PFSK-1 (cell line): ENCODE measurements at regions not wholly inside any gene's neighbourhood (a gene's known extent, or its start where the extent isn't known, plus 50 kb on each side); places are given as distances from the start of the nearest gene placed in this dataset.

Source experiments
- FOXP2 ChIP-seq: optimal IDR thresholded peaks from 2 replicates; pipeline ENCODE3; 2011; ENCODE audit warnings: borderline replicate concordance, control low read depth, inconsistent platforms; ENCODE audit not compliant: insufficient read depth; ENCODE audit errors: extremely low read length, extremely low read depth
- POLR2AphosphoS5 ChIP-seq: IDR thresholded peaks from 2 replicates; pipeline ENCODE4 v1.6.1; 2012; ENCODE audit warnings: low read depth, mild to moderate bottlenecking, control low read depth, low read length, moderate library complexity
- SIN3A ChIP-seq: IDR thresholded peaks from 2 replicates; pipeline ENCODE4 v1.6.1; 2012; ENCODE audit warnings: mild to moderate bottlenecking, low read length, moderate library complexity, borderline replicate concordance; ENCODE audit not compliant: insufficient read depth
- TAF1 ChIP-seq: IDR thresholded peaks from 2 replicates; pipeline ENCODE4 v1.6.1; 2012; ENCODE audit warnings: low read length, control low read depth, borderline replicate concordance; ENCODE audit not compliant: insufficient read depth
- TF ChIP-seq, protein P1 (sequence below), 2 experiments: IDR thresholded peaks; 2 replicates each; pipeline versions ENCODE4 v1.6.1 to v1.8.0; 2011 to 2012; ENCODE audit warnings: low read depth in 2 of 2, low read length in 2 of 2, control low read depth in 1 of 2, inconsistent platforms in 1 of 2, mild to moderate bottlenecking in 1 of 2, moderate library complexity in 1 of 2; ENCODE audit not compliant: insufficient read depth in 1 of 2

DNA sequence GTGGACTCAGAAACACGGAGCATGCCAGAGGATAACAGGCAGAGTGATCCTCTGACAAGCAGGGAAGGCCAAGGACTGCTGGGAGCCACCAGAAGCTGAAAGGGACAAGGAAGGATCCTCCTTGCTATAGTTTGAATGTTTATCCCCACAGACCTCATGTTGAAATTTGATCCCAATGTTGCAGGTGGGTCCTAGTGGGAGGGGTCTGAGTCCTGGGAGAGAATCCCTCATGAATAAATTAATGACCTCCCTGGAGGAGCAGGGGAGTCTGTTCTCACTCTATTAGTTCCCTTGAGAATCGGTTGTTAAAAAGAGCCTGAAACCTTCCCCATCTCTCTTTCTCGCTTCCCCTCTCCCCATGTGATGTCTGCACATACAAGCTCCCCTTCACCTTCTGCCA is 124.4 kb downstream of the FBXO15 start:
- TF ChIP-seq TAF1 = no peak
- no peak for TF ChIP-seq SIN3A
- no peak for TF ChIP-seq FOXP2
- TF ChIP-seq, protein P1, sequence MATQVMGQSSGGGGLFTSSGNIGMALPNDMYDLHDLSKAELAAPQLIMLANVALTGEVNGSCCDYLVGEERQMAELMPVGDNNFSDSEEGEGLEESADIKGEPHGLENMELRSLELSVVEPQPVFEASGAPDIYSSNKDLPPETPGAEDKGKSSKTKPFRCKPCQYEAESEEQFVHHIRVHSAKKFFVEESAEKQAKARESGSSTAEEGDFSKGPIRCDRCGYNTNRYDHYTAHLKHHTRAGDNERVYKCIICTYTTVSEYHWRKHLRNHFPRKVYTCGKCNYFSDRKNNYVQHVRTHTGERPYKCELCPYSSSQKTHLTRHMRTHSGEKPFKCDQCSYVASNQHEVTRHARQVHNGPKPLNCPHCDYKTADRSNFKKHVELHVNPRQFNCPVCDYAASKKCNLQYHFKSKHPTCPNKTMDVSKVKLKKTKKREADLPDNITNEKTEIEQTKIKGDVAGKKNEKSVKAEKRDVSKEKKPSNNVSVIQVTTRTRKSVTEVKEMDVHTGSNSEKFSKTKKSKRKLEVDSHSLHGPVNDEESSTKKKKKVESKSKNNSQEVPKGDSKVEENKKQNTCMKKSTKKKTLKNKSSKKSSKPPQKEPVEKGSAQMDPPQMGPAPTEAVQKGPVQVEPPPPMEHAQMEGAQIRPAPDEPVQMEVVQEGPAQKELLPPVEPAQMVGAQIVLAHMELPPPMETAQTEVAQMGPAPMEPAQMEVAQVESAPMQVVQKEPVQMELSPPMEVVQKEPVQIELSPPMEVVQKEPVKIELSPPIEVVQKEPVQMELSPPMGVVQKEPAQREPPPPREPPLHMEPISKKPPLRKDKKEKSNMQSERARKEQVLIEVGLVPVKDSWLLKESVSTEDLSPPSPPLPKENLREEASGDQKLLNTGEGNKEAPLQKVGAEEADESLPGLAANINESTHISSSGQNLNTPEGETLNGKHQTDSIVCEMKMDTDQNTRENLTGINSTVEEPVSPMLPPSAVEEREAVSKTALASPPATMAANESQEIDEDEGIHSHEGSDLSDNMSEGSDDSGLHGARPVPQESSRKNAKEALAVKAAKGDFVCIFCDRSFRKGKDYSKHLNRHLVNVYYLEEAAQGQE (IDR thresholded peaks at IDR 0.05; ENCODE audit: insufficient read depth in 1 of 2, low read depth in 2 of 2, low read length in 2 of 2) = no peak
- TF ChIP-seq POLR2AphosphoS5 = no peak

DNA sequence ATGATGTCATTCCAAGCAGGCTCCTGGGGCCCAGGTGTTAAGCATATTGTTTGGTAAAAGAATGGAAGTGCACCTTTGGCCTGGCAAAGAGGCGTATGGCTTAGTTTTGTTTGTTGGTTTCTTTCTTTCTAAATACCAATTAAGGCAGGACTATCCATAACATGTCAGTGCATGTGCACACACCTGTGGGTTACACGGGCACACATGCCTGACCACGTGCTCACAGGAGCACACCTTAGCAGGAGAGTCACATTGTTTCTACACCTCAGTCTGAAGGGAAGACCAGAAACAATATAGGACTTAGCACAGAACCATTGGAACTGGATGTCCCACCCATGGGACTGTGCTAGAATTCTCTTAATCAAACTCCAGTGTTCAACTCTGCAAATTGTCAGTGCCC is 127.8 kb downstream of the FBXO15 start:
- no peak for TF ChIP-seq SIN3A
- no peak for TF ChIP-seq TAF1
- TF ChIP-seq, protein P1 (IDR thresholded peaks at IDR 0.05; ENCODE audit: insufficient read depth in 1 of 2, low read depth in 2 of 2, low read length in 2 of 2) = no peak
- TF ChIP-seq POLR2AphosphoS5 = no peak
- no peak for TF ChIP-seq FOXP2

DNA sequence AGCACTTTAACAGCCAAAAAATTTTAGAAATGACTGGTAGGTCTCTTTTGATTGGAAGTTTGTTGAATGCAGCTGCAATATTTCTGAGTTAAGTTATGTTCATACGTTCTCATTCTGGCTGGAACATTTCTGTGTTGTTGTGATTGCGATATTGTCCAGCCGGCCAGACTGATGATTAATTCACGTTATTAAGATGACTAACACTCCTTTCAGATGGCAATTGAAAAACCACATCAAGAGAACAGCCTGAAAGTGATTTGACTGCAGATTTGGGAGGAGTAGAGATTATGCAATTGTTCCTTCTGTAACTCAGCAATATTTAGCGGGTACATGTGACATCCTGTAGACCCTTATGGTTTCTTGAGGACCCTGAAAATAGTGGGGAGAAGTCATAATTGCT is 133.7 kb downstream of the FBXO15 start:
- no peak for TF ChIP-seq TAF1
- TF ChIP-seq SIN3A = no peak
- no peak for TF ChIP-seq FOXP2
- no peak for TF ChIP-seq POLR2AphosphoS5

DNA sequence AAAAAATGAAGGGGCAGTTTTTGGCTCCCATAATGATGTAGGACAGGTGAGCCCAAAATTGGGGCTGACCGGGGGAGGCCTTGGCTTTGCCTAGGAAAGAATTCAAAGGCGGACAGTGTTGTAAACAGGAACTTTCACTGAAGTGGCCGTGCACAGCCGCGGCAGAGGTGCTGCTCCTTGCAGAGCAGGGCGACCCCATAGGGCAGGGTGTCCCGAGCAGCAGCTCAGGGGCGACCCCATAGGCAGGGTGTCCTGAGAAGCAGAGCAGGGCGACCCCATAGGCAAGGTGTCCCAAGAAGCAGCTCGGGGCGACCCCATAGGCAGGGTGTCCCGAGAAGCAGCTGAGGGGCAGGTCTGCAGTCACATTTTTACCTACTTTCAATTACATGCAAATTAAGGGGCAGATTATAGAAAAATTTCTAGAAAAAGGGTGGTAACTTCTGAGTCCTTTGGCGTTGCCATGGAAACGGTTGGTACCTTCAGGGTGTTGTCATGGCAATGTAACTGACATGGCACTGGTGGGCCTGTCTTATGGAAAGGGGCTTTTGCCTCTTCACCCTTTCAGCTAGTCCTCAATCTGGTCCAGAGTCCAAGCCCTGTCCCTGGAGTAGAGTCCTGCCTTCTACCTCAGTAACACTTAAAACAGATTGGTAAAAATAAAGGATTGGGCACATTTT is 134.5 kb downstream of the FBXO15 start:
- TF ChIP-seq, protein P1 (IDR thresholded peaks at IDR 0.05; ENCODE audit: insufficient read depth in 1 of 2, low read depth in 2 of 2, low read length in 2 of 2) = no peak
- TF ChIP-seq SIN3A (no peak), POLR2AphosphoS5 (no peak), FOXP2 (no peak), TAF1 (no peak)

DNA sequence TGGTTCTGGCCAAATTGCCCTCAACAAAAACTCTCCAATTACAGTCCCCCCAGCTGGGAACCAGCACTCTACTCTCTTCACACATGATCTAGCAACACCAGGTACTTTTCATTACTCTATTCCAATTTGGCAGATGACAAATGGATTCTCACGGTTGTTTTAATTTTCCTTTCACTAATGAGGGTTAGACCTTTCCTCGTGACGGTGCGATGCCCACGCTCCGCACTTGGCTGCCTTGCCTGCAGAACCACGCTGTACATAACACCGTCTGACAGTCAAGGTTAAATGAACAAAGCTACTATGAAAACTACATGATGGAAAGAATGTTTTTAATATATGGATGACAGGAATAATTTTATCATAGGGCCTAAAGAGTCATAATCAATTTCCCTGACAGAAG is 141.5 kb downstream of the FBXO15 start:
- no peak for TF ChIP-seq TAF1
- TF ChIP-seq SIN3A = no peak
- no peak for TF ChIP-seq POLR2AphosphoS5
- TF ChIP-seq, protein P1 (IDR thresholded peaks at IDR 0.05; ENCODE audit: insufficient read depth in 1 of 2, low read depth in 2 of 2, low read length in 2 of 2) = no peak
- TF ChIP-seq FOXP2 = no peak
